ENCODE measurements at regions not wholly inside any gene's neighbourhood (a gene's known extent, or its start where the extent isn't known, plus 50 kb on each side); places are given as distances from the start of the nearest gene placed in this dataset.

GRCh38 chr5:81859624-81860023 lies 108.7 kb upstream of the SSBP2 start (continued):
- TF ChIP-seq ZNF462 (CRISPR knock-in tag; IDR thresholded peaks at IDR 0.05), result no peak
- TF ChIP-seq NANOG (IDR thresholded peaks at IDR 0.05; ENCODE audit: borderline replicate concordance), result no peak
- no peak for TF ChIP-seq CREB1 (CRISPR knock-in tag; IDR thresholded peaks at IDR 0.05; ENCODE audit: low read depth)
- TF ChIP-seq EZH2phosphoT487 (IDR thresholded peaks at IDR 0.05; ENCODE audit: unreplicated experiment), result no peak
- no peak for TF ChIP-seq ETS1 (IDR thresholded peaks at IDR 0.05)
- no peak for TF ChIP-seq CTCF (conservative IDR thresholded peaks at IDR 0.05; ENCODE audit: low read depth in 2 of 2)
- no peak for TF ChIP-seq ZNF114 (CRISPR knock-in tag; IDR thresholded peaks at IDR 0.05)
- TF ChIP-seq ZNF331 (CRISPR knock-in tag; IDR thresholded peaks at IDR 0.05; ENCODE audit: low read depth), result no peak

Data from GM23338 (cell line).